NCI-H460 (cell line): ENCODE measurements at regions not wholly inside any gene's neighbourhood (a gene's known extent, or its start where the extent isn't known, plus 50 kb on each side); places are given as distances from the start of the nearest gene placed in this dataset.
"Not testable (repeated sequence)": the region's sequence is repeated elsewhere in the genome, so short reads cannot be mapped to it uniquely, and the experiment has no call there.

ENCODE experiments used
- DNase-seq: peaks from one replicate; pipeline ENCODE4 v3.0.0-alpha.2; 2016; ENCODE audit warnings: low read depth; ENCODE audit errors: extremely low read depth

DNA sequence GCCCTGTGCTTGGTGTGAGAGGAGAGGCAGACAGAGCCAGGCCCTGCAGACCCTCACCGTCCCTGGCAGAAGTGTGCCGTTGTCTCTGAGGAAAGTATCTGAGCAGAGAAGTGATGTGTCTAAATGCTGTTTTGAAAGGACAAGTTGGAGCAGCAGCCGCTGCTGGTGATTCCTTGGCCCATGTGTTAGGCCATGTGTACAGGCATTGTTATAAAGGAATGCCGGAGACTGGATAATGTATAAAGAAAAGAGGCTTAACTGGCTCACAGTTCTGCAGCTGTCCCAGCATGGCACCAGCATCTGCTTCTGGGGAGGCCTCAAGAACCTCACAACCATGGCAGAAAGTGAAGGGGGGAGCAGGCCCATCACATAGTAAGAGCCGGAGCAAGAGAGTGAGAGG, 334.6 kb upstream of the ATP10A start:
- DNase-seq = no peak

DNA sequence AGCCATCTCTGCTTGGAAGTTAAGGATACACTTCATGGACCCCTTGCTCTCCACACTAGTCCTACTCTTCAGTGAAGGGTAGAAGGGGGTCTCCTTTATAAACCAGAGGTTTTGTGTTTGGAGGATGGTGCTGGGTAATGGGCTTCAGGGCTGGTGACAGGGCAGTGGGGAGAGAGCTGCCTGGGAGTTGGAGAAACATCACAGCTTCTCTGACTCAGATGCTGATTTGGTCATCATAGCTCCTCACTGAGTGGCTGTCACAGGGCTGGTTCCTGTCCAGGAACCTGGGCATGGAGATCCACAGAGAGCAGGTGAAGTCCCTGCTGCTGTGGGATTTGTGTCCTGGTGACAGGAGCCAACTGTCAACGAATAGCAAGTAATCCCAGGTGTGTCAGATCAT, 333.9 kb upstream of the ATP10A start:
- no peak for DNase-seq

DNA sequence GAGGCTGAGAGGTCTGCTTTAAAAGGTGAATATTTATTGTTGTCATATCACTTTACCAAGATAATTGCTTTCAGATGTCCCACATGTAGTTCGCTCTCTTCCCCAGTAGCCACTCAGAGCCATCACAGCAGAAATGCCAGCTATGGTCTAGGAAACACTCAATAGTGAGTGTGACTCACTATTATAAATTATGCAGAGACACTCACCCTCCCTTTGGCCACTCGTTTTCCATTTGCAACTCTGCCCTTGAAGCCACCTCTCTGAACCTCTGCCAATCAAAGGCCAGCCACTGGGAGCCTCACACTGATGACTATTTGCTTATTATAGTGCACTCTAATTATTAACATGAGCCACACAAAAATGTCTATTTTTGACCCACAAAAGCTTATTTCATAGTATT, 328.1 kb upstream of the ATP10A start:
- no peak for DNase-seq

DNA sequence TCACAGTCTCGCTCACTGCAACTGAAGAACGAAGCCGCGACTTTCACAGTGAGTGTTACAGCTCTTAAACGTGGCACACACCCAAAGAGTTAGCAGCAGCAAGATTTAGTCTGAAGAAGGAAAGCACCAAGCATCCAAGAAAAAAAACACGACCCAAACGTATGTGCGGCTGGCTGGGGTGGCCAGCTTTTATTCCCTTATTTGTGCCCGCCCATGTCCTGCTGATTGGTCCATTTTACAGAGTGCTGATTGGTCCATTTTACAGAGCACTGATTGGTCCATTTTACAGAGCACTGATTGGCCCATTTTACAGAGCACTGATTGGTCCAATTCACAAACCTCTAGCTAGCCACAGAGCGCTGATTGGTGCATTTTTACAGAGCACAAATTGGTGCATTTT, 323.0 kb upstream of the ATP10A start:
- not testable (repeated sequence) for DNase-seq

DNA sequence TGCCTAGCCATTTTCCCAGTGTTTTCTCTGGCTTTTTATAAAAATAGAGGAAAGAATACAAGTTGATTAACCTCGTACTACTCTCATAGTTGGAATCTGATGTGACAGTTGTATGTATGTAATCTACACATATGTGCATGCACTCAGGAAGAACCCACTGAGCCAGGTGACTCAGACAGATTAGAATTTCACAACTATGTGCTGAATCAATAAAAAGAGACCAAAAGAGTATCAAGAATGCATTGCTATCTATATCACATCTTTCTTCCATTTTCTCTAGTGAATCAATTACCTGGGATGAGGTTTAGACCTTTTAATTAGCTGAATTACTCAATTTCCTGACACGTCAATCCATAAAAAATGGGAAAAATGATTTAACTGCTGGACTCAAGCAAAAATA, 319.3 kb upstream of the ATP10A start:
- DNase-seq = no peak

DNA sequence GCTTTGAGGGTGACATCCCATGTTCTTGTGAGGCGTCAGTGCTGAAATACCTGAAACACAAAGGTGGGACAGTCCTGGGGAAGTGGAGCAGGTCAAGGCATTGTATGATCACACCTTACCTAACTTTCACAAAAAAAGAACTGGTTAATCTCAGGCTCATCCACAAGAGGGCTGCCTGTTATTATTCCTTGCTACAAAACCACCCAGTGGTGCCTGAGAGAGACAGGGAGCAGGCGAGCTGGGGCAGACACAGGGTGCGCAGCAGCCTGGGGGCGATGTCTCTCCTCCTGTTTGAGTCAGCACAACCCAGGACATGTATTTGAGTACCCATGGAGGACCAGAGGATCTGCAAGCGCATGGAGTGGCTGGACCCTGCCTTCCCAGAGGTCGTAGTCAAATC, 316.8 kb upstream of the ATP10A start:
- no peak for DNase-seq

DNA sequence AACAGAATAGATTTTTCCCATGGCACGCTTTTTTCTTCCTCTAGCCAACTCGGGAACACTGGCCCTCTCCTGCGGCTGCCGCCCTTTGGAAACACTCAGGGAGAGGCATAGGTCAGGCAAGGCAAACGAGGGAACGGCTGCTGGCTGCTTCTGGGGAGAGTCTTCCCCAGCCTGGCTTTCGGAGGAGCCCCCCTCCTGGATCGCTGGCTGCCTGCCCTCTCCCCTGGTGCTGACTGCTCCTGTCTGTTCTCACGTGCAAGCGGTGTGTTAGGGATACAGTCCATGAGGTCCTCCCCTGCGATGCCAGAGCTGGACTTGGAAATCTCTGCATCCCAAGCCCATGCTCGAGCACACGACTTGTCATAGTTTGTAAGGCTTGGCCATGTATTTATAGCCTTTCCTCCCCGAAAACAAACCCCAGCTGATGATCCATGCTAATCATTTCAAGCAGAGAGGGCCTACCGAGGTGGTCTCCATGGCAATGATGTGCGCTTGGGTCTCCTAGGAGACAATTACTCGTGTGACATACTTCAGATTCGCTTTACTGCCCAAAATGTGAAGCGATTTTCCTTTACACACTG, 315.6 kb upstream of the ATP10A start:
- DNase-seq = no peak

DNA sequence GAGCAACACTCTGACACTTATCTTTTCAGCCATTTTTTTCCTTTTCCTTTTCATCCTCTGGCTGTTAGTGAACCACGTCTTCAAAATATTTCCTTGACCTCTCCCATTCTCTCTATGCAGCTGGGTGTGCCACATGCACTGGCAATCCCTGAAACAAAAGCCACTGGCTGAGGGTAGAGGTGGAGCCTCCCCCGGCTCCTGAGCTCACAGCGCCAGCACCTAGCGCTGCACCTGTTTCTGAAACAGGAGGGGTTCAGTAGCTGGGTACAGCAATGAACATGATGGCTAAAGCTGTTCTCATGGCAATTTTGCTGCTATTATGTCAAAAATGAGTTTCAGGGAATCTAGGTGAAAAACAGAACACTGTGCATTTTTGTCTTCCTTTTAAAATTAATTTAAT, 314.7 kb upstream of the ATP10A start:
- no peak for DNase-seq

DNA sequence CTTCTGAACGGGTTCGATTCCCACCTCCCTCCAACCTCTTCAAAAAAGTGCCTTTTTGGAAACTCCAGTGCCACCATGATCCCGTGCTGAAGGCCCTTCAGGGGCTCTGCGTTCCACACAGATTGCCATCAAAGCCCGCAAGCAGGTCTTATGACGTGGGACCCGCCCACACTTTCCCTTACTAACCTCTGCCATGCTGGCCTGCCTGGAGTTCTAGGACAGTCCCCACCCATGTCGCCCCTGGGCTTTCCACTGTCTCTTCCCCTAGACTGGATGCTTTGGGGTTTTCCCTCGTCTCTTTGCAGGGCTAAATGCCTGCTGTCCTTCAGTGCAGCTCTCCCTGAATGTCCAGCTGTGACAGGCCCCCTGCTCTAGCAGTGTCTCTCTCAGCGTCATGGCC, 313.7 kb upstream of the ATP10A start:
- no peak for DNase-seq

DNA sequence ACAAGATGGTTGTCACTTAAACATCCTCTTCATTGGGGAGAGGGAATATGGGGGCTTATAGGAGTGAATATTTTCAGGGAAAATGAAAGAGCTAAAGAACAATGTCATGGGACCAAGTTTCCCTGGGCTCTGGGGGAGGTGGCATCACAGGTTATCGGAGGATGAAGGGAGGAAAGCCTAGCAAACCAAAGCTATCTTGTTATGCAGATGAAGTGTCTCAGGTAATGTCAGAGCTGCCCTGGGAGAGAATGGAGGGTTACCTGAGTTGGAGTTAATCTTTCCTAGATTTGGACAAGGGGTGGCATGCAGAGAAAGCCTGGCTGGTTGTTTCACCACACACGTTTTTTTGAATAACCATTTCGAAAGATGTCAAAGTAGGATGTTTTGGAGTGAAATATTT, 308.1 kb upstream of the ATP10A start:
- no peak for DNase-seq

DNA sequence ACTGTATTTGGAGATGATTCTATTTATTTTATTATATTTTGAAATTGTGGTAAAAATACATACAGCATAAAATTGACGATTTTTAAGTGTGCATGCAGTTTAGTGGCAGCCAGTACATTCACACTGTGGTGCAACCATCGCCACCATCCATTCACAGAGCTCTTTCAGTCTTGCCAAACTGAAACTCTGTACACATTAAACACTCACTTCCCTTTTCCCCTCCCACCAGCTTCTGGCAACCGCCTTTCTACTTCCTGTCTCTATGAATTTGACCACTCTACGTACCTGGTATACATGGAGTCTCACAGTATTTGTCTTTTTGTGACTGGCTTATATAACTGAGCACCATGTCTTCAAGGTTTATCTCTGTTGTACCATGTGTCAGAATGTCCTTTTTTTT, 303.3 kb upstream of the ATP10A start:
- DNase-seq = no peak

DNA sequence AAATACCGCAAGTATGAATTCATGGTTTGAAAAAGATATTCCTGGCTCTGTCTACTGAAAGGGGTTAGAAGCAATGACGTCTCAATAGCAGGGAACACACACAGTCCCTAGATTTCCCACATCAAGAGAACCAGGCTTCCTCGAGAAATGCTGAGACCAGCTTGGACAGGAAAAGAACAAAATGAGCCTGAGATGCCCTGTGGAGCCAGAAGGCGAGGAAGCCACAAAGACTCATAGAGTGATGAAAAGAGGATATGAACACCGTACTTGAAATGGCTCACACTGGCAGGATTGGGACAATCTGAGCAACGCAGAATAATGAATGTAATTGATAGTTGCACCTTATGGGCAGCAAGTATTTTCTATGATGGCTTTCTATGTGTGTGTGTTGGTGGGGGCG, 302.4 kb upstream of the ATP10A start:
- no peak for DNase-seq

DNA sequence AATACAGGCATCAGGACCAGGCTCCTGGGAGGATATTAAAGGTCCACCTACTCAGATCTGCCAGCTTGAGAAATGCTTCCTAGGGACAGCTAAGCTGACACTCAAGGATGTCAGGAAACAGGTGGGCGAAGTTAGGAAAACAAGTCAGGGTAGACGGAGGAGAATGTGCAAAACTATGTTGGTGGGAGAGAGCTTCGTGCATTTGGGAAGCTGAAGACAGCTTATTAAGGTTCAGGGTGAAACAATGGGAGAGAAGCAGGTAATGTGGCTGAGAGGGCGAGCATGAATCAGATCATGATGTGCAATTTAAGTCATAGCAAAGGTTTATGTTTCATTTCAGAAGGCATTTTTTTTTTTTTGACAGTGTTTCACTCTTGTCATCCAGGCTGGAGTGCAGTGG, 297.2 kb upstream of the ATP10A start:
- DNase-seq = no peak

DNA sequence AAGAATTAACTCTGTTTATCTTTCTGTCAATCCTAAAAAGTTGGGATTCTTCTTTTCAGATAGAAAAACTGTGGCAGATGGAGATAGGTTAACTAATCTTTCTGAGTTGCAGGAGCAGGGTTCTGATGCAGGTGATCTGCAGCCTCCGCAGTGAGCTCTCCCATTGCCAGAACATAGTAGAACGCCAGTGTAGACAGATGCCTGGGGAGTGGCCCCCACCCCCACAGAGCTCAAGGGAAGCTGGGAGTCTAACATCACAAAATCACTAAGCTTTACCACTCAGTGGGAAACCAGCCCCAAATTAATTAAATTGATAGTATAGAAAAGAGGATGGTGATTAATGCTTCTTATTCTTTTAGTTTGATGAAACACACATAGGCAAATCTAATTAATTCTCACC, 295.0 kb upstream of the ATP10A start:
- no peak for DNase-seq

DNA sequence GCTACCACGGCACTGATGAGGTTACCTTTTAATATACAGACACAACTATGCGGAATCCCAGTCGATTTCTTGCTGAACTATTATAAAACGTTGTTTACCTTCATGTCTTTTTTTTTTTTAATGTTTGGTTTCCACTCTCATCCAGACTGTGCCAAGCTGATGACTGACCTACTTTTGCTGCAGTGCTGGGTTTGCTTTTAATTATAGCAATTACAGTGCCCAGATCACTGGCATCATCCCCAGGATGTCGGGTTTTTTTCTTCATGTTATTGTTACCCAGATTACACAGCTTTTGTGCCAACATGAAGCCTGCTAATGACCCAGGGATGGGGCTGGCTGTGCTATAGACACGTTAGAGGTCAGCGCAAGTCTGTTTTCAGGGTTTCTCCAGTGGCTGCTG, 294.0 kb upstream of the ATP10A start:
- no peak for DNase-seq

DNA sequence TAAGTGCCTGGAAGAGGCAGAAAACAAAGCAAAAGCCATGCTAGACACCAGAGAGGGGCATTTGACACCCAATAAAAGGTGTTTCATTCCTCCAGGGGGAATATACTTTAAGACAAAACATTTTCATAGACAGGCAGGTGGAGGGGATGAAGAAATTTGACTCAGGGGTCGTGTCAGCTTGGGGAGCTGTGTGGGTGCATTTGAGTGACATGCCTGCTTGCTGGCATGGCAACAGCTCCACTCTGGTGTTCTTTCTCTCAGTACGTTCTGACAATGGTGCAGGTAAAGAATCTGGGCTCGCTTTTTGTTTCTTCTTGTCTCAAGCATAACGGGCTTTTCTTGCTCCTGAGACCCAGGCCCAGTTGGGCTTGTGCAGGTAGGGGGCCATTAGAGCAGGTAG, 292.9 kb upstream of the ATP10A start:
- DNase-seq = no peak

DNA sequence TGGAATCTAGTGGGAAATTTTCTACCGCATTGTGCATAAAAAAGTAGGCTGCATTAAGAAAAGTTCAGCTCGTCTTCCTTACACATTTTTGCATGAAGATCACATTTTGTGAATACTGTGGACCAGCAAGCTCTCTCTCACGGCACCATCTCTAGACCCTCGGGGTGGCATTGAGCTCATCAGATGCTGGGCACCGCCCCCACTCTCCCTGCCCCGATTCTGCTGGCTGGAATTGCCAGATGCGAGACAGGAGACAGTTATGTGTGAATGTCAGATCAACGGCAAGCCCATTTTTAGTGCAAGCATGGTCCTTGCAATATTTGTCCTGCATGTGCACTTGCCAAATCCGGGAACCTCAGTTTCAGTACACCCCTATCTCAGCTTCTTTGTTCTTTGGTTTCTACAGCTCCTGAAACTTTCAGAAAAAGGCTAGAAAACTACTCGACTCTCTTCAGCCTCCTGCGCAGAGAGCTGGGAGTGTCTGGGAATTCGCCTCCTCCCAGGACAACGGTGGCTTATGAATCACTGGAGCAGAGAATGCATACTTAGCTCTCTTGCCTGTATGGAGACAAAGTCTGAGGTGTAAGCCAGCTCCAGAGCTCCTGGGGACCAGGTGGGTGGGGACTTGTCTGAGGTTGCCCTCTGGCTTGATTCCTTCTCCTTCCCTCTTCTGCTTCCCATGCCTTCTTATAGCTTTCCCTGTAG, 285.2 kb upstream of the ATP10A start:
- no peak for DNase-seq

DNA sequence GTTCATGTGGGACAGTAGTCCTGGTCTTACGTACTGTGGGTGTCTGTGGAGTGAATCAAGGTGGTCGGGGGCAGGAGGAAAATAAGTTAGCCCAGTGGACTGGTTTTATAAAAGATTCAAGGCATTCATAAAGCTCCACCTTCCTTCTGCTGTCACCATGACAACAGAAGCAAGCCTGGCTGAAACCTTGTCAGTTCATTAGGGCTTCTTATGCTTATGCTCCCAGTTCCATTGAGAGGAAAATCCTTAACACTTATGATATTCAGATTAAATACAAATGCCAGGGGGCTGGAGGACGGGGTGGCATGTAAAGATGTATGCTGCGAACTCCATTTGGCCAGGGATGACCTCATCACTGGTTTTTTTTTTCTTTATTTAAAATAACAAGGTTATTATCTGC, 283.1 kb upstream of the ATP10A start:
- no peak for DNase-seq

DNA sequence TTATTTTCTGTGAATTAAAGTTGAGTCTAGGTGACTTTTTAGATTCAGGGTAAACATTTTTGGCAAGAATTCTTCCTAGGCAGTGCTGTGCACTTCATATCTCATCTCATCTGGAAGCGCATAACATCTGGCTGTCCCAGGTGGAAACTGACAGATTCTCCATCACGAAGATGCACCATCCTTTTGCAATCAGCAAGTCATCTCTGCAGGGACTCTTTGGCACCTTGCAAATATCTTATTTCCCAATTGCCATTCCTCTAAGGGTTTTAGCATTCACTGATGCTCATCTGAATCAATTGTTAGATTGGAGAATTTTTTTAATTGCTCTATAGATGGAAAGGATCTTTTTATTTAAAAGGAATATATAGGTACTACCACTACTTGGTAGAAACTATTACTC, 282.7 kb upstream of the ATP10A start:
- no peak for DNase-seq

DNA sequence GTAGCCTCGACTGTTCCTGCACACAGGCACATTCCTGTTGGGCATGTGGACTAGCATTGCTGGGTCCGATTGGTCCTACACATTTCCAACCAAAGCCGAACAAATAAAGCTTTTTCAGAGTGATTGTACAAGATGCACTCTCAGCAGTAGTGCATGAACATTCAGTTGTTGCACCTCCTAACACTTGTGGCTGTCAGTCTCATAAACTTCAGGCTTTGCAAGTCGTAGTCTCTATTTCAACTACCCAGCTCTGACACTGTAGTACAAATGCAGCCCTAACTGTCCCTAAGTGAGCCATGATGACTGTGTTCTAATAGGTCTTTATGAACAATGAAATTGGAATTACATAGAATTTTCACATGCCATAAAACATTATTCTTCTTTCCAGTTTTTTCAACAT, 281.7 kb upstream of the ATP10A start:
- DNase-seq = no peak

DNA sequence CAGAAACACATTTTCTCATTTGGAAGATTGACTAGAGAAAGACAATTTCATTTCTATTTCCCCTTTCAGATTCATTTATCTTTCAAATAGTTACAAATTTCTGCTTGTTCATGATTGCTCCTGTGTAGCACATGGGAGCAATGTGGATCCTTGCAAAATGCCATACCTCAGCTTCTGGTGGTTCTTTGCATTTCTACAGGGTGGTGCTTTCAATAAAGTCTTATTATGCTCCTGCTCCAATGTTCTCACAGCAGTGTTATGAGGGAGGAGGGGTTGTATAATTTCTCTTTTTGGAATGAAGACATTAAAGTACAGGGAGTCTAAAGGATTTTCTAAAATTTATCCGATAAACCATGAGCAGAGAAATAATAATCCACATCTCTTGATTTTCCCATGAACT, 280.1 kb upstream of the ATP10A start:
- no peak for DNase-seq

DNA sequence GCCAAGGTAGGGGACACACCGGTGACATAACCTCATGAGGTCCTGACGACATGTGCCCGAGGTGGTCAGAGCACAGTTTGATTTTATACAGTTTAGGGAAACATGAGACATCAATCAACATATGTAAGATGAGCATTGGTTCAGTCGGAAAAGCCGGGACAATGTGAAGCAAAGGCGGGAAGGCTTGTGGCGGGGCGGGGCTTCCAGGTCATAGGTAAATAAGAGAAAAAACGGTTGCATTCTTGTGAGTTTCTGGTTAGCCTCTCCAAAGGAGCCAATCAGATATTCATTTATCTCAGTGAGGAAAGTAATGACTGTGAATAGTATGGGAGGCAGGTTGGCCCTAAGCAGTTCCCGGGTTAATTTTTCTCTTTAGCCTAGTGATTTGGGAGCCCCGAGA, 271.7 kb upstream of the ATP10A start:
- no peak for DNase-seq

DNA sequence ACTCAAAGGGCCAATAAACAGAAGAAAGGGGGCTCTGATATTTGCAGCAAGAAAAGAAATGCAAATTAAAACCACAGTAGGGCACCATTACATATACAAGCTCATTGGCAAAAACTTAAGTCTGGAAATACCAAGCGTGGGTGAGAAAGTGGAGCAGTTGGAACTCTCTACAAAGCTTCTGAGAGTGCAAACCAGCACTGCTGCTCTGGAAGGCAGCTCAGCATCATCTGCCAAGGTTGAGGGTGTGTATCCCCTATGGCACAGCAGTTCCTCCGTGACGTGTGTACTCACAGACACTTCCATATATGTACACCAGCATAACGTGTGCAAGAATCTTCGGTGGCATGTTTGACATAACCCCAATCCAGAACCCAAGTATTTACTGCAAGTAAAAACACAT, 271.0 kb upstream of the ATP10A start:
- DNase-seq = no peak
